ENCODE measurements at regions not wholly inside any gene's neighbourhood (a gene's known extent, or its start where the extent isn't known, plus 50 kb on each side); places are given as distances from the start of the nearest gene placed in this dataset.

DNA sequence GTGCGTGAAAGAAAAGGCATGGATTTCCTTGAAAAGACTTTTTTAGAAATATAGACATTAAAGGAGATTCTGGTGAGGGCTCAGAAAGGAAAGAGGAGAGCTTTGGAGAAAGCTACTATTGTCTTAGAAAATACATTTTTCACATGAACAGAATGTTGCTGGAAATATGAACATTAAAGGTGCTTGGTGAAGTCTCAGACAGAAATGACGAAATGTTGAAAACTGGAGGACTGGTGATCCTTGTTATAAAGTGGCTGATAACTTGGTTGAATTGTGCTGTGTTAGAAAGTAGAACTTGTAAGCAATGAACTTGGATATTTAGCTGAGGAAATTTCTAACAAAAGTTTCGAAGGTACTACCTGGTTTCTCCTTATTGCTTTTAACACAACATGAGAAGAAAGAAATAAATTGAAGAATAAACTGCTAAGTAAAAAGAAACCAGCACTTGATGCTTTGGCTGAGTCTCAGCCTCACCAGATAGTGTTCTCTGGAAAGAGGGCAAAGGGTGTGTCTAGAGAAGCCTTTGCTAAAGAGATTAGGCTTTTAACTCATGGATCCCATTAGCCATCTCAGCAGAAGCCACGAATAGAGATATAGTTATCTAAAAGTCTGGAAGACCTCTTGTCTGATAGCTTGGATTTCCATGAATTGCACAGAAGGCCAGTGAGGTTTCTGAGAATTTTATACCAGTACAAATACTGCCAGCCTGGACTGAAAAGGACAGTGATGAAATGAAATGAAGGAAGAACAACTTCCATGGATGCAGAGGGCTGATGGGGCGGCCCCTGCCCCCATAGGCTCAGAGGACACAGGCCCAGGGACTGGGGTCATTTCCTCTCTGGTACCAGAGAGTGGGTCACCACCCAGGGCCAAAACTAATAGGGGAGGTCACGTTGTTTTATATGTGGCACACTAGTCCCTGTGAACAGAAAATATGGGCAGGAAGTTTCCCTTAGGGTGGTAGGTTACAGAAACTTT is 91.5 kb downstream of the RPL22L1 start (continued):
- TF ChIP-seq SAP30 (IDR thresholded peaks at IDR 0.05; ENCODE audit: borderline replicate concordance, insufficient read depth, low read depth, low read length, poor library complexity, severe bottlenecking) (no peak), MBD2 (IDR thresholded peaks at IDR 0.05; ENCODE audit: borderline replicate concordance, low read depth) (peak; percentile 49; the same call in 1 of the 2 replicates), EZH2 (IDR thresholded peaks at IDR 0.05; ENCODE audit: borderline replicate concordance, low read depth, low read length) (no peak), ZNF511 (CRISPR knock-in tag; IDR thresholded peaks at IDR 0.05) (no peak), HNRNPK (IDR thresholded peaks at IDR 0.05; ENCODE audit: low read depth, low read length, poor library complexity, severe bottlenecking) (no peak), SMC3 (conservative IDR thresholded peaks at IDR 0.05; ENCODE audit: insufficient read depth, low read depth, low read length) (no peak), SRSF3 (IDR thresholded peaks at IDR 0.05; ENCODE audit: insufficient read depth, low read length) (no peak), MAFK (IDR thresholded peaks at IDR 0.05; ENCODE audit: low read length) (no peak; the same call in 1 of the 2 replicates), KLF6 (CRISPR knock-in tag; IDR thresholded peaks at IDR 0.05; ENCODE audit: borderline replicate concordance) (peak; percentile 63; the same call in 1 of the 2 replicates), RBBP5 (IDR thresholded peaks at IDR 0.05; ENCODE audit: borderline replicate concordance, insufficient read depth, low read length, poor library complexity, severe bottlenecking) (peak; percentile 50), ETS2 (tag; IDR thresholded peaks at IDR 0.05; ENCODE audit: borderline replicate concordance, poor library complexity, severe bottlenecking) (no peak), ZNF408 (CRISPR knock-in tag; IDR thresholded peaks at IDR 0.05; ENCODE audit: low read depth) (no peak), NONO (IDR thresholded peaks at IDR 0.05; ENCODE audit: low read depth in 2 of 2, low read length in 1 of 2) (0 out of 4 replicates have a peak, but pooled peaks of 1 of the 2 experiments have one; percentile 59), RFX5 (IDR thresholded peaks at IDR 0.05; ENCODE audit: low read depth, low read length) (no peak), ZNF561 (CRISPR knock-in tag; conservative IDR thresholded peaks at IDR 0.05) (no peak)
- TF ChIP-seq, protein P1, sequence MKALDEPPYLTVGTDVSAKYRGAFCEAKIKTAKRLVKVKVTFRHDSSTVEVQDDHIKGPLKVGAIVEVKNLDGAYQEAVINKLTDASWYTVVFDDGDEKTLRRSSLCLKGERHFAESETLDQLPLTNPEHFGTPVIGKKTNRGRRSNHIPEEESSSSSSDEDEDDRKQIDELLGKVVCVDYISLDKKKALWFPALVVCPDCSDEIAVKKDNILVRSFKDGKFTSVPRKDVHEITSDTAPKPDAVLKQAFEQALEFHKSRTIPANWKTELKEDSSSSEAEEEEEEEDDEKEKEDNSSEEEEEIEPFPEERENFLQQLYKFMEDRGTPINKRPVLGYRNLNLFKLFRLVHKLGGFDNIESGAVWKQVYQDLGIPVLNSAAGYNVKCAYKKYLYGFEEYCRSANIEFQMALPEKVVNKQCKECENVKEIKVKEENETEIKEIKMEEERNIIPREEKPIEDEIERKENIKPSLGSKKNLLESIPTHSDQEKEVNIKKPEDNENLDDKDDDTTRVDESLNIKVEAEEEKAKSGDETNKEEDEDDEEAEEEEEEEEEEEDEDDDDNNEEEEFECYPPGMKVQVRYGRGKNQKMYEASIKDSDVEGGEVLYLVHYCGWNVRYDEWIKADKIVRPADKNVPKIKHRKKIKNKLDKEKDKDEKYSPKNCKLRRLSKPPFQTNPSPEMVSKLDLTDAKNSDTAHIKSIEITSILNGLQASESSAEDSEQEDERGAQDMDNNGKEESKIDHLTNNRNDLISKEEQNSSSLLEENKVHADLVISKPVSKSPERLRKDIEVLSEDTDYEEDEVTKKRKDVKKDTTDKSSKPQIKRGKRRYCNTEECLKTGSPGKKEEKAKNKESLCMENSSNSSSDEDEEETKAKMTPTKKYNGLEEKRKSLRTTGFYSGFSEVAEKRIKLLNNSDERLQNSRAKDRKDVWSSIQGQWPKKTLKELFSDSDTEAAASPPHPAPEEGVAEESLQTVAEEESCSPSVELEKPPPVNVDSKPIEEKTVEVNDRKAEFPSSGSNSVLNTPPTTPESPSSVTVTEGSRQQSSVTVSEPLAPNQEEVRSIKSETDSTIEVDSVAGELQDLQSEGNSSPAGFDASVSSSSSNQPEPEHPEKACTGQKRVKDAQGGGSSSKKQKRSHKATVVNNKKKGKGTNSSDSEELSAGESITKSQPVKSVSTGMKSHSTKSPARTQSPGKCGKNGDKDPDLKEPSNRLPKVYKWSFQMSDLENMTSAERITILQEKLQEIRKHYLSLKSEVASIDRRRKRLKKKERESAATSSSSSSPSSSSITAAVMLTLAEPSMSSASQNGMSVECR (CRISPR knock-in tag; IDR thresholded peaks at IDR 0.05) = no peak
- TF ChIP-seq, protein P2, sequence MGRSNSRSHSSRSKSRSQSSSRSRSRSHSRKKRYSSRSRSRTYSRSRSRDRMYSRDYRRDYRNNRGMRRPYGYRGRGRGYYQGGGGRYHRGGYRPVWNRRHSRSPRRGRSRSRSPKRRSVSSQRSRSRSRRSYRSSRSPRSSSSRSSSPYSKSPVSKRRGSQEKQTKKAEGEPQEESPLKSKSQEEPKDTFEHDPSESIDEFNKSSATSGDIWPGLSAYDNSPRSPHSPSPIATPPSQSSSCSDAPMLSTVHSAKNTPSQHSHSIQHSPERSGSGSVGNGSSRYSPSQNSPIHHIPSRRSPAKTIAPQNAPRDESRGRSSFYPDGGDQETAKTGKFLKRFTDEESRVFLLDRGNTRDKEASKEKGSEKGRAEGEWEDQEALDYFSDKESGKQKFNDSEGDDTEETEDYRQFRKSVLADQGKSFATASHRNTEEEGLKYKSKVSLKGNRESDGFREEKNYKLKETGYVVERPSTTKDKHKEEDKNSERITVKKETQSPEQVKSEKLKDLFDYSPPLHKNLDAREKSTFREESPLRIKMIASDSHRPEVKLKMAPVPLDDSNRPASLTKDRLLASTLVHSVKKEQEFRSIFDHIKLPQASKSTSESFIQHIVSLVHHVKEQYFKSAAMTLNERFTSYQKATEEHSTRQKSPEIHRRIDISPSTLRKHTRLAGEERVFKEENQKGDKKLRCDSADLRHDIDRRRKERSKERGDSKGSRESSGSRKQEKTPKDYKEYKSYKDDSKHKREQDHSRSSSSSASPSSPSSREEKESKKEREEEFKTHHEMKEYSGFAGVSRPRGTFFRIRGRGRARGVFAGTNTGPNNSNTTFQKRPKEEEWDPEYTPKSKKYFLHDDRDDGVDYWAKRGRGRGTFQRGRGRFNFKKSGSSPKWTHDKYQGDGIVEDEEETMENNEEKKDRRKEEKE (IDR thresholded peaks at IDR 0.05; ENCODE audit: borderline replicate concordance in 1 of 2, control insufficient read depth in 1 of 2, low read depth in 2 of 2, low read length in 1 of 2) = no peak

All from K562 (cell line).